NCI-H526 treated with DMSO at 0.1 percent for 48 hours (cell line): ENCODE measurements at regions not wholly inside any gene's neighbourhood (a gene's known extent, or its start where the extent isn't known, plus 50 kb on each side); places are given as distances from the start of the nearest gene placed in this dataset.
"Not testable (repeated sequence)": the region's sequence is repeated elsewhere in the genome, so short reads cannot be mapped to it uniquely, and the experiment has no call there.

ENCODE experiments used
- DNase-seq: peaks from one replicate; lab custom pipeline; 2025; lab: John Stamatoyannopoulos, UW

- DNase-seq = no peak
These were observed 248.1 kb downstream of the CD109 start for GRCh38 chr6:73943930-73944652.

GRCh38 chr6:73943411-73943810, 247.4 kb downstream of the CD109 start:
- DNase-seq = no peak

GRCh38 chr6:73942592-73943186, 246.7 kb downstream of the CD109 start:
- no peak for DNase-seq

- no peak for DNase-seq
These were observed 245.9 kb downstream of the CD109 start for GRCh38 chr6:73941892-73942291.

- DNase-seq = no peak
These were observed 241.8 kb downstream of the CD109 start for GRCh38 chr6:73937805-73938204.

- DNase-seq = no peak
These were observed 236.9 kb downstream of the CD109 start for GRCh38 chr6:73932866-73933265.

- no peak for DNase-seq
These were observed 233.4 kb downstream of the CD109 start for GRCh38 chr6:73929405-73929804.

- DNase-seq = no peak
These were observed 231.4 kb downstream of the CD109 start for GRCh38 chr6:73927421-73927820.

GRCh38 chr6:73925703-73926102, 229.7 kb downstream of the CD109 start:
- DNase-seq = not testable (repeated sequence)

GRCh38 chr6:73923905-73924485, 228.0 kb downstream of the CD109 start:
- DNase-seq = no peak

- DNase-seq = no peak
These were observed 207.2 kb downstream of the CD109 start for GRCh38 chr6:73903155-73903554.

GRCh38 chr6:73901986-73902385, 206.0 kb downstream of the CD109 start:
- no peak for DNase-seq

GRCh38 chr6:73901311-73901710, 205.3 kb downstream of the CD109 start:
- no peak for DNase-seq

- no peak for DNase-seq
These were observed 202.6 kb downstream of the CD109 start for GRCh38 chr6:73898599-73898998.

GRCh38 chr6:73893696-73894095, 197.7 kb downstream of the CD109 start:
- no peak for DNase-seq

GRCh38 chr6:73888050-73888449, 192.0 kb downstream of the CD109 start:
- no peak for DNase-seq

GRCh38 chr6:73885393-73885792, 189.4 kb downstream of the CD109 start:
- DNase-seq = no peak

GRCh38 chr6:73884540-73884939, 188.5 kb downstream of the CD109 start:
- DNase-seq = no peak

- no peak for DNase-seq
These were observed 183.7 kb downstream of the CD109 start for GRCh38 chr6:73879501-73880293.

GRCh38 chr6:73878403-73878802, 182.4 kb downstream of the CD109 start:
- DNase-seq = no peak
